ENCODE measurements at regions not wholly inside any gene's neighbourhood (a gene's known extent, or its start where the extent isn't known, plus 50 kb on each side); places are given as distances from the start of the nearest gene placed in this dataset.

DNA sequence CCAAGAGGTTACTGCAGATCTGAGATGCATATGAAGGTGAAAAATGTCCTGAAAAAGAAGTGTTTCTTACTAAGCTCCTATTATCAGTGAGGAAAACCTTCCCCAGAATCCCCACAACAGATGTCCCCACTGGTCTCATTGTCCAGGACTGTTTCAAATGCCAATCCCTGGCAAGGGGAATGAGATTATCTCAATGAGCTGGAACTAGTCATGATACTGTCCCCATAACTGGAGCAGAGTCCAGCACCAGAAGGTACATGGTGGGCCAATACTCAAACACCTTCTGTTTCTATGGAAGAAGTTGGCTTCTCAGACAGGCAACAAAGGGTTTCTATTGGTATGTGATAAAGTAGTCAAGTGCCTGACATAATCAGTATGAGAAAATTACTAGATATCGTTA lies 221.1 kb upstream of the TLL1 start:
- H3K9ac ChIP-seq (ENCODE audit: low read depth, low read length, poor library complexity), result no peak overlapping the region
- H3K27ac ChIP-seq (replicated peaks; ENCODE audit: low read length), result no peak overlapping the region
- no peak overlapping the region for H3K23ac ChIP-seq (ENCODE audit: low read depth, low read length, poor library complexity)
- H2AK5ac ChIP-seq (ENCODE audit: low read depth, low read length), result no peak overlapping the region
- H3K14ac ChIP-seq (ENCODE audit: low read length), result no peak overlapping the region
- no peak overlapping the region for H3K4ac ChIP-seq (ENCODE audit: low read length)
- no peak overlapping the region for H2BK120ac ChIP-seq (ENCODE audit: low read depth, low read length)
- DNase-seq (ENCODE audit: low spot score), result no peak
- H4K8ac ChIP-seq (ENCODE audit: low read depth, low read length), result no peak overlapping the region
- no peak overlapping the region for H3K4me3 ChIP-seq (ENCODE audit: low read length in 2 of 2)
- H3K27me3 ChIP-seq (ENCODE audit: control insufficient read depth in 3 of 3, insufficient read depth in 3 of 3, low read depth in 1 of 3, low read length in 3 of 3), result no peaks in the 10 kb centered on the region
- no peak overlapping the region for H2BK5ac ChIP-seq (ENCODE audit: low read length)
- H3K18ac ChIP-seq (ENCODE audit: low read length), result no peak overlapping the region
- peaks cover 0 to 15% of the 10 kb centered on the region in 2 donors for H3K9me3 ChIP-seq (replicated peaks in 1 of 2; ENCODE audit: control insufficient read depth in 2 of 2, insufficient read depth in 1 of 2, low read depth in 1 of 2, low read length in 2 of 2)
- H2AFZ ChIP-seq (ENCODE audit: low read length), result peak overlapping the region; percentile 4
- peaks cover 2 to 14% of the 10 kb centered on the region in 2 donors for H3K4me1 ChIP-seq (ENCODE audit: control insufficient read depth in 2 of 2, insufficient read depth in 1 of 2, low read depth in 1 of 2, low read length in 2 of 2)
- H2BK15ac ChIP-seq (ENCODE audit: low read length), result no peak overlapping the region
- no peak overlapping the region for H4K91ac ChIP-seq (ENCODE audit: low read depth, low read length, poor library complexity)
- no peak overlapping the region for H2BK12ac ChIP-seq (ENCODE audit: low read length)
- H3K36me3 ChIP-seq (replicated peaks in 1 of 2; ENCODE audit: control insufficient read depth in 2 of 2, insufficient read depth in 2 of 2, low read length in 2 of 2), result no peaks in the 10 kb centered on the region
- no peak overlapping the region for H3K4me2 ChIP-seq (ENCODE audit: insufficient read depth, low read length, poor library complexity, severe bottlenecking)
- no peaks in the 10 kb centered on the region for H3K79me1 ChIP-seq (ENCODE audit: low read depth, low read length)
- no CpG with 5 or more reads among the region's 1 CpG for WGBS, 2 donors (ENCODE audit: extremely low coverage in 2 of 2, insufficient read length in 2 of 2, insufficient replicate concordance in 1 of 2)

- no peak overlapping the region for H2BK15ac ChIP-seq (ENCODE audit: low read length)
- WGBS, 2 donors (ENCODE audit: extremely low coverage in 2 of 2, insufficient read length in 2 of 2, insufficient replicate concordance in 1 of 2), result no CpG with 5 or more reads among the region's 2 CpGs
- H3K4me3 ChIP-seq (ENCODE audit: low read length in 2 of 2), result no peak overlapping the region
- no peak overlapping the region for H3K14ac ChIP-seq (ENCODE audit: low read length)
- peaks cover 0 to 15% of the 10 kb centered on the region in 2 donors for H3K9me3 ChIP-seq (replicated peaks in 1 of 2; ENCODE audit: control insufficient read depth in 2 of 2, insufficient read depth in 1 of 2, low read depth in 1 of 2, low read length in 2 of 2)
- no peak overlapping the region for H2BK120ac ChIP-seq (ENCODE audit: low read depth, low read length)
- H3K18ac ChIP-seq (ENCODE audit: low read length), result no peak overlapping the region
- no peak overlapping the region for H2AFZ ChIP-seq (ENCODE audit: low read length)
- no peaks in the 10 kb centered on the region for H3K27me3 ChIP-seq (ENCODE audit: control insufficient read depth in 3 of 3, insufficient read depth in 3 of 3, low read depth in 1 of 3, low read length in 3 of 3)
- H2AK5ac ChIP-seq (ENCODE audit: low read depth, low read length), result no peak overlapping the region
- no peak overlapping the region for H3K9ac ChIP-seq (ENCODE audit: low read depth, low read length, poor library complexity)
- H2BK5ac ChIP-seq (ENCODE audit: low read length), result no peak overlapping the region
- no peaks in the 10 kb centered on the region for H3K79me1 ChIP-seq (ENCODE audit: low read depth, low read length)
- DNase-seq (ENCODE audit: low spot score), result no peak
- H4K8ac ChIP-seq (ENCODE audit: low read depth, low read length), result no peak overlapping the region
- H3K4me1 ChIP-seq (ENCODE audit: control insufficient read depth in 2 of 2, insufficient read depth in 1 of 2, low read depth in 1 of 2, low read length in 2 of 2), result peaks cover 4 to 18% of the 10 kb centered on the region in 2 donors
- H4K91ac ChIP-seq (ENCODE audit: low read depth, low read length, poor library complexity), result no peak overlapping the region
- H3K23ac ChIP-seq (ENCODE audit: low read depth, low read length, poor library complexity), result no peak overlapping the region
- H3K36me3 ChIP-seq (replicated peaks in 1 of 2; ENCODE audit: control insufficient read depth in 2 of 2, insufficient read depth in 2 of 2, low read length in 2 of 2), result no peaks in the 10 kb centered on the region
- H3K27ac ChIP-seq (replicated peaks; ENCODE audit: low read length), result no peak overlapping the region
- H3K4ac ChIP-seq (ENCODE audit: low read length), result no peak overlapping the region
- H3K4me2 ChIP-seq (ENCODE audit: insufficient read depth, low read length, poor library complexity, severe bottlenecking), result no peak overlapping the region
- H2BK12ac ChIP-seq (ENCODE audit: low read length), result no peak overlapping the region
These were observed 218.5 kb upstream of the TLL1 start for GRCh38 chr4:165654556-165654955.

GRCh38 chr4:165656399-165656798 lies 216.6 kb upstream of the TLL1 start:
- Histone ChIP-seq H4K91ac (ENCODE audit: low read depth, low read length, poor library complexity) (no peak overlapping the region), H3K4me1 (ENCODE audit: control insufficient read depth in 2 of 2, insufficient read depth in 1 of 2, low read depth in 1 of 2, low read length in 2 of 2) (peaks cover 4 to 18% of the 10 kb centered on the region in 2 donors), H2BK120ac (ENCODE audit: low read depth, low read length) (no peak overlapping the region), H3K4ac (ENCODE audit: low read length) (no peak overlapping the region), H4K8ac (ENCODE audit: low read depth, low read length) (no peak overlapping the region), H2BK12ac (ENCODE audit: low read length) (no peak overlapping the region), H3K27me3 (ENCODE audit: control insufficient read depth in 3 of 3, insufficient read depth in 3 of 3, low read depth in 1 of 3, low read length in 3 of 3) (no peaks in the 10 kb centered on the region), H2BK15ac (ENCODE audit: low read length) (no peak overlapping the region), H2BK5ac (ENCODE audit: low read length) (no peak overlapping the region), H3K23ac (ENCODE audit: low read depth, low read length, poor library complexity) (no peak overlapping the region), H2AFZ (ENCODE audit: low read length) (peak overlapping the region; percentile 56), H3K4me3 (ENCODE audit: low read length in 2 of 2) (no peak overlapping the region), H3K9me3 (replicated peaks in 1 of 2; ENCODE audit: control insufficient read depth in 2 of 2, insufficient read depth in 1 of 2, low read depth in 1 of 2, low read length in 2 of 2) (peaks cover 0 to 15% of the 10 kb centered on the region in 2 donors), H3K4me2 (ENCODE audit: insufficient read depth, low read length, poor library complexity, severe bottlenecking) (no peak overlapping the region), H3K18ac (ENCODE audit: low read length) (no peak overlapping the region), H2AK5ac (ENCODE audit: low read depth, low read length) (no peak overlapping the region), H3K36me3 (replicated peaks in 1 of 2; ENCODE audit: control insufficient read depth in 2 of 2, insufficient read depth in 2 of 2, low read length in 2 of 2) (no peaks in the 10 kb centered on the region), H3K79me1 (ENCODE audit: low read depth, low read length) (no peaks in the 10 kb centered on the region), H3K9ac (ENCODE audit: low read depth, low read length, poor library complexity) (no peak overlapping the region), H3K14ac (ENCODE audit: low read length) (no peak overlapping the region), H3K27ac (replicated peaks; ENCODE audit: low read length) (peak overlapping the region; percentile 67)
- DNase-seq (ENCODE audit: low spot score), result peak; percentile 12
- no CpG with 5 or more reads among the region's 1 CpG for WGBS, 2 donors (ENCODE audit: extremely low coverage in 2 of 2, insufficient read length in 2 of 2, insufficient replicate concordance in 1 of 2)

DNA sequence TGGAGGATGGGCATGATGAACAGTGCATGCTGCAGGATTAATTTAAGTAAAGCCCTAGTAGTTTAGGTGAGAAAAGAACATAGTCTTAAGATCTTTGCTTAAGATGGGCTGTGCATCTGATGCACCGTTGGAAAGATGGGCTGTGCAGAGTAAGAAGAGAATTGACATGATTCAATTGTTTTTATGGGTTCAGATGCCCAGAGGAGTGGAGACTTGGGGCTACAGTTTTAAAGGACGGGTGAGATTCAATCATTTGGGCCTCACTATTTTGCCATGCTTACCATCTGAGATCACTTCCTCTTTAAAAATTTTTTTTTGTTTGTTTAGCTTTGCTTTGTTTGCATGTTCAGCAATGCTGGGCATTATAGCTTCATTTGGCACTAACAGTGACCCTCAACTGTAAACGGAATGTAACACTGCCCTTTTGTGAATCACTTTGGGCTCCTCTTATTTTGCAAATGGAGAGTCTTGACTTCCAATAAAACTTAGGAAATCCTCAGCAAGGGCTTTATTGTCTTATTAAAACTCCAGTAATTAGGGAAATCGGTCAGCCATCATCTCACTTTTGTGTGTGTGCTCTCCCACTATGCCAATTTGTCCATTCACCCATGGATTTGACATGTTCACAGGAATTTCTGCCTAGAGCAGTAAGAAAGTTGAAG lies 216.1 kb upstream of the TLL1 start:
- H3K9me3 ChIP-seq (replicated peaks in 1 of 2; ENCODE audit: control insufficient read depth in 2 of 2, insufficient read depth in 1 of 2, low read depth in 1 of 2, low read length in 2 of 2), result peaks cover 0 to 15% of the 10 kb centered on the region in 2 donors
- H3K4ac ChIP-seq (ENCODE audit: low read length), result no peak overlapping the region
- no peak overlapping the region for H3K4me3 ChIP-seq (ENCODE audit: low read length in 2 of 2)
- H3K27ac ChIP-seq (replicated peaks; ENCODE audit: low read length), result peak overlapping the region; percentile 67
- no peak overlapping the region for H3K18ac ChIP-seq (ENCODE audit: low read length)
- no peaks in the 10 kb centered on the region for H3K36me3 ChIP-seq (replicated peaks in 1 of 2; ENCODE audit: control insufficient read depth in 2 of 2, insufficient read depth in 2 of 2, low read length in 2 of 2)
- no peak overlapping the region for H4K8ac ChIP-seq (ENCODE audit: low read depth, low read length)
- no peak overlapping the region for H2BK15ac ChIP-seq (ENCODE audit: low read length)
- H2BK12ac ChIP-seq (ENCODE audit: low read length), result no peak overlapping the region
- H3K9ac ChIP-seq (ENCODE audit: low read depth, low read length, poor library complexity), result no peak overlapping the region
- WGBS, 2 donors (ENCODE audit: extremely low coverage in 2 of 2, insufficient read length in 2 of 2, insufficient replicate concordance in 1 of 2), result no CpG with 5 or more reads among the region's 4 CpGs
- DNase-seq (ENCODE audit: low spot score), result peak; percentile 14
- no peak overlapping the region for H3K4me2 ChIP-seq (ENCODE audit: insufficient read depth, low read length, poor library complexity, severe bottlenecking)
- H3K79me1 ChIP-seq (ENCODE audit: low read depth, low read length), result no peaks in the 10 kb centered on the region
- H3K14ac ChIP-seq (ENCODE audit: low read length), result no peak overlapping the region
- H2BK120ac ChIP-seq (ENCODE audit: low read depth, low read length), result no peak overlapping the region
- H2AFZ ChIP-seq (ENCODE audit: low read length), result peak overlapping the region; percentile 56
- H2AK5ac ChIP-seq (ENCODE audit: low read depth, low read length), result no peak overlapping the region
- no peaks in the 10 kb centered on the region for H3K27me3 ChIP-seq (ENCODE audit: control insufficient read depth in 3 of 3, insufficient read depth in 3 of 3, low read depth in 1 of 3, low read length in 3 of 3)
- H3K4me1 ChIP-seq (ENCODE audit: control insufficient read depth in 2 of 2, insufficient read depth in 1 of 2, low read depth in 1 of 2, low read length in 2 of 2), result peaks cover 4 to 18% of the 10 kb centered on the region in 2 donors
- H2BK5ac ChIP-seq (ENCODE audit: low read length), result no peak overlapping the region
- no peak overlapping the region for H4K91ac ChIP-seq (ENCODE audit: low read depth, low read length, poor library complexity)
- no peak overlapping the region for H3K23ac ChIP-seq (ENCODE audit: low read depth, low read length, poor library complexity)

Data from neuronal stem cell (in vitro differentiated cells).